HT1080 (cell line): ENCODE measurements at regions not wholly inside any gene's neighbourhood (a gene's known extent, or its start where the extent isn't known, plus 50 kb on each side); places are given as distances from the start of the nearest gene placed in this dataset.

Source experiments
- DNase-seq: peaks from one replicate; pipeline ENCODE4 v3.0.0-alpha.2; 2015; ENCODE audit warnings: low read depth

DNA sequence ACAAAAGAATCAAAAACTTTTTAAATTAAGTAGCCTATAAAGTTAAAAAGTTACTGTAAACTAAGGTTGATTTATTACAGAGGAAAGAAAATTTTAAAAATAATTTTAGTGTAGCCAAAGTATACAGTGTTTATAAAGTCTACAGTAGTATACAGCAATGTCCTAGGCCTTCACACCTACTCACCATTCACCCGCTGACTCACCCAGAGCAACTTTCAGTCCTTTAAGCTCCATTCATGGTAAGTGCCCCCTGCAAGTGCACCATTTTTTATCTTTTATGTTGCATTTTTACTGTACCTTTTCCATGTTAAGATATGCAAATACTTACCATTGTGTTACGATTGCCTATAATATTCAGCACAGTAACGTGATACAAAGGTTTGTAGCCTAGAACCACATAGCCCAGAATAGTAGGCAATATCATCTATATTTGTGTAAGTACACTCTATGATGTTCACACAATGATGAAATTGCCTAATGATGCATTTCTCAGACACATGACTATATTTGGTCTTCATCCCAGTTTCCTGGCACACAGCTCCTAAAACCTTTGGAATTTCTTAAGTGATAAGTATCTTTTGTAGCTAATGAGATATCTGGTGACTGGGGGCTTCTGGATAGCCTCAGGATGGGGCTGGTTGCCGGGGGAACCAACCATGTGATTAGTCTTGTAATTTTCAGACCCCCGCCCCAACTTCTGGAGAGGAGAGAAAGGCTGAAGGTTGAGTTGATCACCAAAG, 111.0 kb downstream of the MRPL14 start:
- no peak for DNase-seq

DNA sequence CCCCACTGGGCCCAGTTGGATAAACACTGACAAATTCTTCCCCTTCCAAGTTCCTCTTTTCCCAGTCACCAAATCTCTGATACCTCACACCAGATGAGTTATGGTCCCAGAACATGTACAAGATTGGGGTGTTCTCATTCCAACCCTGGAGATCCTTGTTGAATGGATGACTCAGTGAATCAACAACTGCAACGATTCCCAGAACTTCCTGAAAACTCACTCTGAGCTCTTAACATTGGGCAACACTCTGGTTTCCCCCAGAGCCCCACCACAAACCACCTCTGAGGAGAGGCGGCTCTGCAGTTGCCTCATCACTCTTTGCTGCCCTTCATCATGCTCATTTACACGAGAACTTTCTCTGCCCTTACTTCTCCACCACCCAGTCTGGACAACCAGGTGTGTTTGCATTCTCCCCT, 115.2 kb downstream of the MRPL14 start:
- peak; percentile 98 for DNase-seq

DNA sequence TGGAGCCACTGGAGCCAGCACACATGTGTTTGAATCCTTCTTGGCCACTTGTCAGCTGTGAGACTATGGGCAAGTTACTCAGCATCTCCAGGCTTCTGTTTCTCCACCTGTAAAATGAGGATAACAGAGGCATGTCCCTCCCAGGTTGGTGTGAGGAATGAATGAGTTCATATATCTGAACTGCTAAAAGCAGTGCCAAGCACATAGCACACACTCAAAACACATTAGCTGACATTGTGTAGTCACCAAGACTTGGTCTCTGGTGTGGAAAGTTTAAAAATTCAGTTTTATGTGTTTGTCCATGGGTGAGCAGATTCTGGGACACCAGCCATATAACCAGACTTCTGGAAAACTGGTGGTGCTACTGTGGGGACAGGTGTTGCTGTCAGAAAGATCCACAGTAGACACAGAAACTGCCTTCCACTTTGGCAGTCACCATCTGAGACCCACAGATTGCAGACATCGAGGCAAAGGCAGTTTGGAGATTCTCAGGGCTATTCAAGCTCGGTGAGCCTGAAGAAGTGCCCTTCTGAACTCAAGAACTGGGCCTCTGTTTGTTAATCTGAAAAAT, 115.8 kb downstream of the MRPL14 start:
- no peak for DNase-seq

DNA sequence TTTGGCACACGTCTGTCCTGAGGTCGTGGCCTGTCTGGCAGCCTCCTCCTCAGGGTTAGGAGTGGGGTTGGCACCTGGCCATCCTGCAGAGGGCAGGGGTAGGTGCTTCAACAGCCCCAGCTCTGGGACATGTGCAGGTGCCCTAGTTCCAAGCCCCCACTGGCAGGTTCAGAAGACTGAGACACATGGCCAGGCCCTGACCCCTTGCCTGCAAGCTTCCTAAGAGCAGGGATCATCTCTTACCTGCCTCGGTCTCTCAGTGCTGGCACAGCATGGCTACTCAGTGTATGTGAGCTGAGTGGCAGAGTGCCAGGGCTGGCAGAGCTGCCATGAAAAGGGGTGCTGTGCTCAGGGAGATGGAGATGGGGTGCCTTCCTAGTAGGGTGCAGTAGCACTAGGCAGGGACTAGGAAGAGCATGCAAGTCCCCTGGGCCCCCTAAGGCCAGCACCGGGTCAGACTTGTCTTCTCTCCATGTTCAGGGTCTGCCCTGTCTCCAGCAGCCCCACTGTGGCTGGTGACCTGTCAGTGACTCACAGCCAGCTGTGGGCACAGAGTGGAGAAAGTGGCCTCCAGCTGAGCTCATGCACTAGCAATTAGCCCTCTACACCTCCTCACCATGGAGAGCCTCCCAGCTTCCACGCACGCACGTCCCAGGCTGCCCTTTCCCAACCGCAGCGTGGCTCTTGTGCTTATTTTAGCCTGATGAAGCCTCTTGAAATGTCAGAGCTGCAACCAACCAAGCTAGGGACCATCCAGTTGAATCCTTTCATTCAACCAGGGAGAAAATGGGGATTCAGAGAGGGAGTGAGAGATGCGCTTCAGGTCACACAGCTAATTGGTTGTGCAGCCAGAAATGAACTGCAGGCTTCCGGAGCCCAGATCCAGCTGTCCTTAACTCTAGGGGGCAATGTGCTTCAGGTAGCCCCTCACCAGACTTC, 116.6 kb downstream of the MRPL14 start:
- peak; percentile 97 for DNase-seq

DNA sequence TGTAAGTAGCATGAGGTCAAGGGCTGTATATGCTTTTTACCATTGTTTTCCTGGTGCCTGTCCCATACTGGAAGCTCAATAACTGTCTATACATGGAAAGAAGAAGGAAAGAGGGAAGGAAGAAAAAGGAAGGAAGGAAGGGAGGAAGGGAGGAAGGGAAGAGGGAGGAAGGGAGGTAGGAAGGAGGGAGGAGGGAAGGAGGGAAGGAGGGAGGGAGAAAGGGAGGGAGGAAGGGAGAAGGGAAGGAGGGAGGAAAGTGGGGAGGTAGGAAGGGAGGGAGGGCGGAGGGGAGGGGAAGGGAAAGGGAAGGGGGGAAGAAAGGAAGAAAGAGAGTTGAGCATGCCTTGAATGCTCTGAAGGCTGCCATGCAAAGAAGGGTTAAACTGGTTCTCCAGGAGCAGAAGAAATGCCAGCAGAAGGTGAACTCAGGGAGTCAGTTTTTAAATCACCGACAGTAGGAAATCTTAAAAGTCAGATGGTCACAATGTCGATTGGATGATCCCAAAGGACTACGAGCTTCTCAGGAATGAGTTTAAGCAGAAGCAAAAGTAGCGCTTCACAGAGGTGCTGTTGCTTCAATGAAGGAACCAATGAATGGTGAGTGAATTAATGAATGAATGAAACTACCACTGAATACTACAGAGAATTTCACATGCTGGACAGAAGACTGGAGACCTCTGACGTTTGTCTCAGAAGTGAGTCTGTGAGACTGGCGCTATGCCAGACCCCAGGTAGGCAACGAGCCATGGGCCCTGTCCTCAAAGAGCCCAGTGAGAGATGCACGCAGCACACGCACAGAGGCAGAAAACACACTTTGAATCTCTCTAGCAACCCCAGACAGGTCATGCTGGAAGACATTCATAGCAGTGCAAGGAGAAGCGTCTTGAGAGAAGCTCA, 117.6 kb downstream of the MRPL14 start:
- no peak for DNase-seq

DNA sequence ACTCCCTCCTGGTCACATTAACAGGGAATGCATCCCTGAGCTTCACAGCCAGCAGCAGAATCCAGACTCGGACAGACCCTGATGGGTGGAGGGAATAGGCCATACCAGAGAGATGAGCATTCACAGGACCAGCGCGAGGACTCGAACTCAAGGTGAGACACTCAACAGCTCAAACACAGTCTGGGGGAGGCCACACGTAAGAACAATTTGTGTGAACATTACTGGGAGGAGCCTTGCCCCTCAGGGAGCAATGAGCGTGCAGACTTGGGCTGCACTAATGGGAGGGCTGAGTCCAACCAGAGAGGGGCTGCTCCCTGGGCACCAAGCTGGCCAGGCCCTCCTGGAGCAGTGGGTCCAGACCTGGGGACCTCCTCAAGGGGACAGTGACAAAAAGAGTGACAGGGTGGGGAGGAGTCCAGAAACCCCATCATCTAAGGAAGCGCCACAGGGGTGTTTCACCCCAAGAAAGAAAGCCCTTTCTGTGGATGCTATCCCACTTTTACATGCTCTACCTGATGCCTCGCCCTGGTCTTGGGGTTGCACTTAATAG, 118.4 kb downstream of the MRPL14 start:
- DNase-seq, result no peak

DNA sequence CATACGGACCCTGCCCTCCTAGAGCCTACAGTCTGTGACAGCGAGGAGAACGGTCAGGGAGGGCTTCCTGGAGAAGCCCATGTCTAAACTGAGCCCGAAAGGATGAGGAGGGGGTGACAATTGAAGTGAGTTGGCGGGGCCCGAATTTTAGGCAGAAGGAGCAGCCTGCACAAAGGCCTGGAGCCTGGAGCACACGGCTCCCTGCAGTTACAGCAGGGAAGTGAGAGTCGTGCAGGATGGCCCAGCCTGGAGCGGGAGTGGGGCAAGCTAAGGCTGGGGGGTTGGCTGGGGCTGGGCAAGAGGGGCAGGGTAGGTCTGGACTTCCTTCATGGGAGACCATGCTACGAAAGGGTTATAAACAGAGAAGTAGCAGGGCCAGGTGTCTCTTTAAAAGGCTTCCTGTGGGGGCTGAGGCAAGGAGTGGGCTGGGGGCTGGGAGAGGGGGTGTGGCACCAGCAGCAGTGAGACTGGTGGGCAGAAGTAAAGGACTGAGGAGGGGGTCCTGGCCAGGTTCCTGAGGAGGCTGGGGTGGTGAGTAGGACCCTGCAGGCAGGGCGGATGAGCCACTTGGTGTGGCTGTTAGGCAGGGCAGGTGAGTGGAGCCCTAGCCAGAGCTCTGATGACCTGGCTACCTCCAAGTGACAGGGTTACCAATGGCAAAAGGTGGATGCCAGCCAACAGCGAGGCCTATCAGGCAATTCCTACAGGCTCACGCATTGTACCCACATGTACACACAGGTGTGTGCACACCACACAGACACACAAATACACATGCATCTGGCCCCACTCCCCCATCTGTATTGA, 119.2 kb downstream of the MRPL14 start:
- DNase-seq, result no peak

DNA sequence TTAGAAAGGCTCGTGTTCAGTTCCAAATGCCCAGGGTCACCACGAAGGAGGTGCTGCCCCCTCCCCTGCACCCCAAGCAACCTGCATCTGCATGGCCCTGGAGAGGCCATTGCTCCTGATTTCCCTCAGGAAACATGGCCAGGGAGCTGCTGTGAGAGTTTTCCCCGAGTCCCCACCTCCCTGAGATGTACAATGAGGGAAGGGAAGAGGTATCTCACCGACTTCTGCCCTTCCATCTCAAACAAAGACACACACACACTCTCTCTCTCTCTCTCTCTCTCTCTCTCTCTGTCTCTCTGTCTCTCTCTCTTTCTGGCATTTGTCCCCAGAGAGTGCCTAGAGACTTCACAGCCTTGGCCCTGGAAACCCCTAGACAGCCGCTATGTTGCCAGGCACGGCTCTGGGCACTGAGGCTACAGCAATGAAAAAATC, 120.4 kb downstream of the MRPL14 start:
- no peak for DNase-seq

DNA sequence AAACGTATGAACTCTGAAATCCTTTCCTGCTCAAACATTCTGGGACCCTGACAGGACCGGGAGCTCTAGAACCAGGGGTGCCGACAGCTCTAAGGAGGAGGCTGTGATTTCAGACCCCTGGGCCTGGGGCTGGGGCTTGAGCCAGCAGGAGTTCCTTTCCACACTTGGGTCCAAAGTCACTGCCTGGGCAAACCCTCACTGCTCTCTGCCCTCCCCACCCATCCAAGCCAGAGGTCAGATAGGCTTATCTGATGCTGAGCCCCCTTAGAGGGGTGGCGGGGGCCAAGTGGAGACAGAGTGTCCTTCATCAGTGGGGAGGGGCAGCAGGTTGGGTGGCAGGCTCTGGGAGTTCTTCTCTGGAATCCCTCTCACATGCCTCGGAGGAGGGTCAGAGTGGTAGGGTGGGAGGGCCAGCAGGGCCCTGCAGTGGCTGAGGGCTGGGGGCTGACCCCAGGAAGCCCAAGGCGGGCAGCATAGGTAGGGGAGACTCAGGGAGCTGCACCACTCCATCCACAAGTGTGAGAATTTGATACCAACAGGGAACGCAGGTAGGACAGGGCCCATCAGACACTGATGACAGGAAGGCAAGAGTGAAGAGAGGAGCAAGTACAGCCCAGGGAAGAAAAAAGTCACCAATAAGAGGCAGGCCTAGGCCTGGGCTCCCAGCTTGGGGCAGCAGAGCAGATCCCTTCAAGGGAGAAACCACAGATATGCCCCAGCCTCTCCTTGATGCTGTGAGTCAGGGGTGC, 121.0 kb downstream of the MRPL14 start:
- peak; percentile 14 for DNase-seq

DNA sequence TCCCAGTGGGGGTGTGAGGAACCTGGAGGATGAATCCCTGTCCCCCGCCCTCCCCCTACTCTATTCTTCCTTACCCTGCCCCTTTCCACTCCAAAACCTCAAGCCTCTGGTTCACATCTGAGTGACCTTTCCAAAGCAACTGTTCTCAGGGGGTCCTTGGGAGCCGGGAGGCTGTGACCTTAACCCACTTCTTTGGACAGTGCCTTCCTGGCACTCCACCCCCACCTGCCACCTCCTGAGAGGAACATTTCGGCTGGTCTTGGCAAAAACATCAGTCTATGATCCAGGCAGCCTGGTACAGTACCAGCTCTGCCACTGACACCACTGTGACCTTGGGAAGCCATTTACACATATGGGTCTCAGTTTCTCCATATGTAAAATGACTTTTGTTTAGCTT, 121.7 kb downstream of the MRPL14 start:
- no peak for DNase-seq

DNA sequence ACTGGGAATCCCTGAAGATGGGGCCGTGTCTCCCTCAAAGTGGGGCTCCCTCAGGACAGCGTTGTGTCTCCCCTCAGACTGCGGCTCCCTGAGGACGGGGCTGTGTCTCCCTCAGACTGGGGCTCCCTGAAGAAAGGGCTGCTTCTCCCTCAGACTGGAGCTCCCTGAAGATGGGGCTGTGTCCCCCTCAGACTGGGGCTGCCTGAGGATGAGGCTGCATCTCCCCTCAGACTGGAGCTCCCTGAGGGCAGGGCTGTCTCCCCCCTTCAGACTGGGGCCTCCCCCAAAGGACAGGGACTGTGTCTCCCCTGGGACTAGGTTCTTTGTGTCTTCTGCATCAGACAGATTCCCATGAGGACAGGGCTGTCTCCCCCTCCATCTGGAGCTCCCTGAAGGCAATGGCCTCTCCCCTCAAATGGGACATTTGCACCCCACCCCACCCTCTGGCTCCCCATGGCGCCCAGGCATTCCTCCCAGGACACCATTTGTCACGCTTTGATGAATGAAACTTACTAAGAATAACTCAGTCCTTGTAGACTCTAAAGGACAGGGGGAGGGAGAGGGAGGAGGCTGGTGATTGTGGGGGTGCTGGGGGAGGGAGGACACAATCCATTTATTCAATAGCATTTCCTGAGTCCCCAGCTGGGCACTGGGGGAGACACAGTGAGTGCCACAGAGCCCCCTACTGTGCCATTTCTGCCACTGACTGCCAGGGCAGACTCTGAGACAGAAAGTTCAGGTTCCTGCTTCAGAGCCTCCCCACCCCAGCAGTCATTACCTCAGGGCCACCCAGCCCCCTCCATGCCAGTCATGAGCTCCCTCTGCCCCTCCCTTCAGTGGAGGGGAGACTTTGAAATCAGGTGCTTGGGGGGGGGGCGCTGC, 122.4 kb downstream of the MRPL14 start:
- DNase-seq, result no peak

DNA sequence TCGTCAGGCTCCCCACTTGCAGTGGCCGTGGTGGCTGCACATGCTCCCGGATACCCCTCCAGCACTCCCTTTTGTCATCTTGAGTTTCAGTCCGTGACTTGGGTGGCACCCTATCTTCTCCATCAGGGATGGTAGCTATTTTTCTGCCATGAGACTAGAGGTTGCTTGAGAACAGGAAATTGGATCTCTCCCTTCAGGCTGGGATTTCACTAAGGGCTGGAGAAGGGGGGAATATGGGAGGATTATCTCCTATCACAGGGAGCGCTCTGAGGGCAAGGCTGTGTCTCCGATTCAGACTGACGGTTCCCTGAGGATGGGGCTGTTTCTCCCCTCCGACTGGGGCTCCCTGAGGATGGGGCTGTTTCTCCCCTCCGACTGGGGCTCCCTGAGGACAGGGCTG, 123.1 kb downstream of the MRPL14 start:
- DNase-seq, result no peak

DNA sequence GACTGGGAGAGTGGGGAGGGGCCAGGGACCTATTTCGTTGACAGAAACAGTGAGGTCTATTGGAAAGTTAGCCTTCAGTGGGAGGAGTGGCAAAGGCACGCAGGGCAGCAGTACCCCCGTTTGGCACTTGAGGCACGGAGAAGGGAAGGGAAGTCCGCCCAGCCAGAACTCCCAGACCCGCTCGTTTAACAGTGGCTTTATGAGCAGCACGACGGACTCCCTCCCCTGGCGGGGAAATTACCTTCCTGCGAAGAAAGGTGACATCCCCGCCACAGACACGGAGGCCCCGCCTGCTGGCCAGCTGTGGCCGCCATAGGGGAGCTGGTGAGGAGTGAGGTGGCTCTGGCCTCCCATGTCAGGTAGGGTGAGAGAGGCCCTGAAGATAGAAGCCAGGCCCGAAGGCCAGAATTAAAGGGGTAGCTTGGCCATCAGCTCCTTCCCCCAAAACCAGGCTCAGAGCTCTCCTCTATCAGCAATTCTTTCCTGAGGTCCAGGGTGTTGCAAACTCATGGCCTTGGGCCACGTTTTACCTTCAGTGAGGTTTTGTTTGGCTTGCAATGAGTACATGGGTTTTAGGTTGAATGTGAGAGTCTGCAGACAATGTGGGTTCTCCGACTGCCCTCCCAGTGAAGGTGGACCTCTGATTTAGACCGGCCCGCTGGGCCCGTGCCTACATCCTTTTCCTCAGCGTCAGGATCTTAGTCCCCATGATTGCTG, 123.7 kb downstream of the MRPL14 start:
- no peak for DNase-seq

DNA sequence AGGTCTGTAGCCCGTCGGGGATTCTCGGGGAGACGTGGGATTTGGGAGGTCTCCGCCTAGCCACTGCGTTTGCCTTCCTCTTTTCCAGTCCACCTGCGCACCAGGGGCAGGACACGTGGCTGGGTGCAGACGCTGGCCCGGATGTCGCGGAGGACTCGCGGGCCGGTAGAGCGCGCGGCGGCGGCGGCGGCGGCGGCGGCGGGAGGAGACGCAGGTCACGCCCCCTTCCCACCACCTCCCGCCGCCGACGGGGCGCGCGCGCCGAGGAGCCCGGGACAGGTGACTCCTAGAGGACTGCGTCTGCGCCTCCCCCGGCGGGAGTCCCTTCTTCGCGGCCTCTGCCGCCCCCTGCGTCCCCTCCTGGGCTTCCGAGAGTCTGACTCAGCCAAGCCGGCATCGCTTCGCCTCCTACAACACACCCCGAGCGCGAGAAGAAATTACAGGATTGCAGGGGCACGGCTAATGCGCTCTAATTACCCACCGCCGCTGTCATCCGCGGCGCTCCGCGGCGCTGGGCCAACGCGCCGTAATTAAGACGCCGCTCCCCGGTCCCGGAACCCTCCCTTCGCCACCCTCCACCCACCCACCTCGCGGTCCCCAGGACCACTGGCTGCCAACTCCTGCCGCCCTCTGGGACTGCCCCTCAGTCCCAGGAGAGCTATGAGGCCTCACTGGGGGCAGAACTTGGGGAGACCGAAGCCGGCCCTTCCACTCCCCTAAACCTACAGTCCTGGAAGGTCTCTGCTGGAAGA, 124.5 kb downstream of the MRPL14 start:
- DNase-seq, result no peak

DNA sequence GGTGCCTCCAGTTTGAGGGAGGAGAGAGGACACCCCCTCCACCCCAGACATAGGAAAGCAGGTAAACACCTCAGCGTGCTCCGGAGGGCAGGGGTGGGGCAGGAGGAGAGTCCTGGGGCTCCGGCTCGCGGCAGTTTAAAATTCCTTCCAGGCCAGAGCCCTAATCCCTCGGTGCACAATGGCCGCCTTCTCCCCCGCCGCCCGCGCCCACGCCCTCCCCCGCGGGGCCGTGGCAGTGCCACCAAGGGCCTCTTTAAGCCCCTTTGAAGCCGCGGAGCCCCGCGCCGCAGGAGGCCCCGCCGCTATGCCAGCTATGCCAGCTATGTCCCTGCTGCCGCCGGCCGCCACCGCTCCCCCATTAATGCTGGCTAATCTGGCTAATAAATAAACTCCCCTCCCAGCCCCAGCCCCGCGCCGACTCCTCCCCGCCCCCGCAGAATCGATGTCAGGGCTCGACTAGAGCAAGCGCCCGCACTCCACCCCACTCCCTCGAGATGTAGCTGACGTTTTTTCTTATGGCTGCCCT, 125.1 kb downstream of the MRPL14 start:
- DNase-seq, result no peak

DNA sequence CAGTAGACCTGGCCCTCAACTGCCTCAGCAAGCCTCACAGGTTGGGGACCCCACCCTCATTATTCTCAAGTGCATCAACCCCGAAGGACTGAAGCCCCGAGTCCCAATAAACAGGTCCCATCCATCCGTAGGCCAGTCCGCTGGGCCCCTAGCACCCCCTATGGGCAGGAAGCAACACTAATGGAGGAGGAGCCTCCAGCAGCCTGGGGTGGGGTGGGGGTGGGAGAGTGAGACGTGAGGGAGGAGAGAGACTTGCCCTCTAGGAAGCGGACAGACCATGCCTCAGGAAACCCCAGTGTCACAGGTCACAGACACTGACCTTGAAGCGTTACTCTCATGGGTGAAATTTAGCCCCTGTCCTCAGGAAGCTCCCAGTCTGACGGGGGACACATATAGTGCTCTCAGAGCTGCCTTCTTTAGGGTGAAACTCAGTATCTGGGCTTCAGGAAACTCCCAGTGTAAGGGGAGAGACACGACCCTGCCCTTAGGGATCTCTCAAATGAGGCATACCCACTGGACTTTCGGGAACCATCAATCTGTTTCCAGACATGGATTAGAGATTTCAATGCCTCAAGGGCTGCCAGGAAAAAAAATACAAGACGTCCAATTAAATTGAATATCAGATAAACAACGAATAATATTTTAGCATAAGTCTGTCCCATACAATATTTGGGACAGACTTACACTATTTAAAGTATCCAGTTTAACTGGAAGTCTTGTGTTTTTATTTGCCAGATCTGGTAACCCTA, 125.8 kb downstream of the MRPL14 start:
- DNase-seq, result no peak
